ENCODE measurements at regions not wholly inside any gene's neighbourhood (a gene's known extent, or its start where the extent isn't known, plus 50 kb on each side); places are given as distances from the start of the nearest gene placed in this dataset.
"Not testable (repeated sequence)": the region's sequence is repeated elsewhere in the genome, so short reads cannot be mapped to it uniquely, and the experiment has no call there.

GRCh38 chr5:164127527-164127926 is 622.1 kb downstream of the MAT2B start:
- DNase-seq (ENCODE audit: extremely low read depth, low read depth), result no peak
- TF ChIP-seq, protein P1, sequence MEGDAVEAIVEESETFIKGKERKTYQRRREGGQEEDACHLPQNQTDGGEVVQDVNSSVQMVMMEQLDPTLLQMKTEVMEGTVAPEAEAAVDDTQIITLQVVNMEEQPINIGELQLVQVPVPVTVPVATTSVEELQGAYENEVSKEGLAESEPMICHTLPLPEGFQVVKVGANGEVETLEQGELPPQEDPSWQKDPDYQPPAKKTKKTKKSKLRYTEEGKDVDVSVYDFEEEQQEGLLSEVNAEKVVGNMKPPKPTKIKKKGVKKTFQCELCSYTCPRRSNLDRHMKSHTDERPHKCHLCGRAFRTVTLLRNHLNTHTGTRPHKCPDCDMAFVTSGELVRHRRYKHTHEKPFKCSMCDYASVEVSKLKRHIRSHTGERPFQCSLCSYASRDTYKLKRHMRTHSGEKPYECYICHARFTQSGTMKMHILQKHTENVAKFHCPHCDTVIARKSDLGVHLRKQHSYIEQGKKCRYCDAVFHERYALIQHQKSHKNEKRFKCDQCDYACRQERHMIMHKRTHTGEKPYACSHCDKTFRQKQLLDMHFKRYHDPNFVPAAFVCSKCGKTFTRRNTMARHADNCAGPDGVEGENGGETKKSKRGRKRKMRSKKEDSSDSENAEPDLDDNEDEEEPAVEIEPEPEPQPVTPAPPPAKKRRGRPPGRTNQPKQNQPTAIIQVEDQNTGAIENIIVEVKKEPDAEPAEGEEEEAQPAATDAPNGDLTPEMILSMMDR (IDR thresholded peaks at IDR 0.05; ENCODE audit: low read depth, low read length), result no peak

GRCh38 chr5:164132358-164132757 is 626.9 kb downstream of the MAT2B start:
- no peak for DNase-seq (ENCODE audit: extremely low read depth, low read depth)
- TF ChIP-seq, protein P1 (IDR thresholded peaks at IDR 0.05; ENCODE audit: low read depth, low read length), result no peak

GRCh38 chr5:164137095-164137494 is 631.7 kb downstream of the MAT2B start:
- no peak for DNase-seq (ENCODE audit: extremely low read depth, low read depth)

GRCh38 chr5:164139423-164139822 is 634.0 kb downstream of the MAT2B start:
- no peak for DNase-seq (ENCODE audit: extremely low read depth, low read depth)

More at GRCh38 chr5:164137095-164137494, 631.7 kb downstream of the MAT2B start:
- TF ChIP-seq, protein P1 (IDR thresholded peaks at IDR 0.05; ENCODE audit: low read depth, low read length), result no peak

DNA sequence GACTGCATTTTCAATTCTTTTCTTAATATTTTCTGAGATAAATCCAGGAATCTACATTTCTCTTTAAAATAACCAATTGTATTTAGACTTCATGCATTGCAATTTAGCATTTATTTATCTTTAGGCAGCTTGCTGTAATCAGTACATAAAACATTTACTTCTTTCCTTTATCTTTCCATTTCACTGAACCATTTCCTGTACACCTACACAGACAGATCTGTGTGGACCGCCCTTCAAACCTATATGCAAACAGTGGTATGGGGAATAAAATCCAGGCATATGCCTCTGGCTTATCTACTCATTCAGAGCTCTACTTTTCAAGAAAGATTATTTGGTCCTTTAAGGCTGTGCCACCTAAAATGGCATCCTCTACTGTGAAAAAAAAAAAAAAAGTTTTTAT is 640.0 kb downstream of the MAT2B start:
- no peak for DNase-seq (ENCODE audit: extremely low read depth, low read depth)
- TF ChIP-seq, protein P1 (IDR thresholded peaks at IDR 0.05; ENCODE audit: low read depth, low read length), result no peak

More at GRCh38 chr5:164139423-164139822, 634.0 kb downstream of the MAT2B start:
- TF ChIP-seq, protein P1 (IDR thresholded peaks at IDR 0.05; ENCODE audit: low read depth, low read length), result no peak

DNA sequence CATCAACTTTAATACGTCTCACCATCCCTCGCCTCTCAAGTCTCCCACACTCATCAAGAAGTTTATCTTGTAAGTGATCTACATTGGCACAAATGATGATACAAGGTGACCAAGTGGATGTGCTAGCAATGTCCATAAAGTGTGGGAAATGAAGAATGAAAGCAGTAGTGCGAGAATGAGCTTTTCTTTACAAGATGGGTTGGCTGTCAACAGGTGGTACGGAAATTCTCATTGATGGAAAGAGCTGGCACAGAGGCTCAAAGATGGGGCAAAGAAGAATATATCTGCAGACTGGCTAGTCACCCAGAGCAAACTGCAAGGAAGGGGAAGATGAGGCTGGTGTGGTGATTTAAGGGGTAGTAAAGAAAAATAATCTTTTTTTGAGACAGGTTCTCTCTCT is 640.8 kb downstream of the MAT2B start:
- DNase-seq (ENCODE audit: extremely low read depth, low read depth), result no peak
- TF ChIP-seq, protein P1 (IDR thresholded peaks at IDR 0.05; ENCODE audit: low read depth, low read length), result no peak

GRCh38 chr5:164148292-164148691 is 642.9 kb downstream of the MAT2B start:
- TF ChIP-seq, protein P1 (IDR thresholded peaks at IDR 0.05; ENCODE audit: low read depth, low read length), result no peak
- DNase-seq (ENCODE audit: extremely low read depth, low read depth), result no peak

DNA sequence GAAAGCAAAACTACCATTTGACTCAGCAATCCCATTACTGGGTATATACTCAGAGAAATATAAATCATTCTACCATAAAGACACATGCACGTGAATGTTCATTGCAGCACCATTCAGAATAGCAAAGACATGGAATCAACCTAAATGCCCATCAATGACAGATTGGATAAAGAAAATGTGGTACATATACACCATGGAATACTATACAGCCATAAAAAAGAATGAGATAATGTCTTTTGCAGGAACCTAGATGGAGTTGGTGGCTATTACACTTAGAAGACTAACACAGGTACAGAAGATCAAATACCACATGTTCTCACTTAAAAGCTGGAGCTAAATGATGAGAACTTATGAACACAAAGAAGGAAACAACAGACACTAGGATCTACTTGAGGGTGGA is 647.1 kb downstream of the MAT2B start:
- DNase-seq (ENCODE audit: extremely low read depth, low read depth), result not testable (repeated sequence)
